B cell (primary cell): ENCODE measurements at regions not wholly inside any gene's neighbourhood (a gene's known extent, or its start where the extent isn't known, plus 50 kb on each side); places are given as distances from the start of the nearest gene placed in this dataset.

Source experiments
- ATAC-seq: fragments of 200-7000 bp; cut with Tn5 transposase; one replicate; pipeline ENCODE4 v1.10.0; 2021; ENCODE audit warnings: low read depth, mild to moderate bottlenecking, moderate number of reproducible peaks, moderate library complexity
- CTCF ChIA-PET: fragments of 350-600 bp; sonication (Branson Sonifier 250); formaldehyde crosslinking; loops from one replicate; lab custom pipeline; 2021; ENCODE audit warnings: antibody characterized with exemption, inconsistent platforms; lab: Charles Lee
- POLR2A ChIA-PET: fragments of 350-600 bp; sonication (Branson Sonifier 250); formaldehyde crosslinking; loops from one replicate; lab custom pipeline; 2021; ENCODE audit warnings: antibody characterized with exemption; lab: Charles Lee
- DNase-seq: peaks from one replicate; pipeline ENCODE4 v3.0.0; 2013
- H2AFZ ChIP-seq: 2 replicates; pipeline ENCODE4 v1.6.1; 2012; ENCODE audit warnings: mild to moderate bottlenecking, low read depth, low read length; ENCODE audit not compliant: insufficient read depth, poor library complexity, severe bottlenecking
- H3K27ac ChIP-seq, 2 donors: 1 replicate in 1 of 2; 2 replicates in 1 of 2; pipeline ENCODE4 v1.5.1; 2012 to 2013; ENCODE audit warnings: low read length in 2 of 2, mild to moderate bottlenecking in 2 of 2, moderate library complexity in 1 of 2
- H3K27me3 ChIP-seq, 4 experiments: fragments of 200-600 bp in 1 of 4; sonication (generic) in 1 of 4; replicated peaks in 1 of 4; 1 replicate in 2 of 4; 2 replicates in 2 of 4; pipeline versions ENCODE4 v1.6.1 to v1.7.0; 2013 to 2016; ENCODE audit warnings: low read length in 3 of 4, mild to moderate bottlenecking in 2 of 4, mixed read lengths in 1 of 4, moderate library complexity in 1 of 4; ENCODE audit not compliant: insufficient read depth in 4 of 4, control insufficient read depth in 3 of 4; ENCODE audit errors: control extremely low read depth in 1 of 4
- H3K36me3 ChIP-seq, 2 experiments: replicated peaks in 1 of 2; 1 replicate in 1 of 2; 2 replicates in 1 of 2; pipeline versions ENCODE4 v1.6.1 to v1.7.1; 2013; ENCODE audit warnings: low read length in 1 of 2; ENCODE audit not compliant: insufficient read depth in 2 of 2, control insufficient read depth in 1 of 2; ENCODE audit errors: control extremely low read depth in 1 of 2, extremely low read depth in 1 of 2
- H3K4me1 ChIP-seq, 2 donors: fragments of 200-600 bp in 1 of 2; sonication (generic) in 1 of 2; 1 replicate in 1 of 2; 2 replicates in 1 of 2; pipeline versions ENCODE4 v1.5.1 to v1.6.1; 2013 to 2017; ENCODE audit warnings: low read length in 2 of 2; ENCODE audit not compliant: control insufficient read depth in 2 of 2, insufficient read depth in 2 of 2
- H3K4me2 ChIP-seq: replicated peaks from 2 replicates; pipeline ENCODE3; 2012; ENCODE audit warnings: mild to moderate bottlenecking, low read depth, low read length; ENCODE audit not compliant: poor library complexity, severe bottlenecking
- H3K4me3 ChIP-seq, 5 experiments: fragments of 200-600 bp in 1 of 5; sonication (generic) in 1 of 5; 1 replicate in 3 of 5; 2 replicates in 2 of 5; pipeline versions ENCODE4 v1.5.1 to v1.7.0; 2011 to 2016; ENCODE audit warnings: low read length in 4 of 5, mild to moderate bottlenecking in 4 of 5, low read depth in 2 of 5, control low read depth in 1 of 5, moderate library complexity in 1 of 5; ENCODE audit not compliant: insufficient read depth in 1 of 5; ENCODE audit errors: control extremely low read depth in 1 of 5, extremely low read depth in 1 of 5
- H3K79me2 ChIP-seq: fragments of 200-600 bp; sonication (generic); one replicate; pipeline ENCODE4 v1.6.0; 2016; ENCODE audit warnings: low read length; ENCODE audit not compliant: control insufficient read depth, insufficient read depth
- H3K9ac ChIP-seq: fragments of 200-600 bp; sonication (generic); 2 replicates; pipeline ENCODE4 v1.6.1; 2017; ENCODE audit warnings: mild to moderate bottlenecking, low read length, moderate library complexity
- H3K9me3 ChIP-seq, 3 donors: one replicate each; pipeline versions ENCODE4 v1.6.1 to v1.7.1; 2013; ENCODE audit warnings: low read length in 2 of 3; ENCODE audit not compliant: control insufficient read depth in 2 of 3, insufficient read depth in 1 of 3; ENCODE audit errors: control extremely low read depth in 1 of 3
- H4K20me1 ChIP-seq: 2 replicates; pipeline ENCODE4 v1.6.0; 2012; ENCODE audit warnings: mild to moderate bottlenecking, low read length; ENCODE audit not compliant: insufficient read depth, control insufficient read depth, poor library complexity, severe bottlenecking
- H3K27ac Mint-ChIP-seq: one replicate; pipeline ENCODE4 v1.8.0; 2021; ENCODE audit warnings: mixed read lengths
- H3K27me3 Mint-ChIP-seq: one replicate; pipeline ENCODE4 v1.8.0; 2021; ENCODE audit warnings: mixed read lengths
- H3K4me1 Mint-ChIP-seq: one replicate; pipeline ENCODE4 v1.8.0; 2021; ENCODE audit warnings: mixed read lengths
- H3K4me3 Mint-ChIP-seq: one replicate; pipeline ENCODE4 v1.8.0; 2021; ENCODE audit warnings: mixed read lengths
- H3K9me3 Mint-ChIP-seq: one replicate; pipeline ENCODE4 v1.8.0; 2022; ENCODE audit warnings: mixed read lengths; ENCODE audit not compliant: insufficient read depth
- EZH2 ChIP-seq: IDR thresholded peaks from 2 replicates; pipeline ENCODE4 v1.6.1; 2012; ENCODE audit warnings: borderline replicate concordance, low read depth, mild to moderate bottlenecking, moderate library complexity, low read length; ENCODE audit not compliant: insufficient read depth, poor library complexity, severe bottlenecking
- WGBS: methylation state at CpG from one replicate; pipeline ENCODE4 v1.1.5; 2013; ENCODE audit warnings: missing lambda C conversion rate; ENCODE audit not compliant: insufficient coverage; 5-methylcytosine and 5-hydroxymethylcytosine counted together
- intact Hi-C: fragments of 100-400 bp; cut with micrococcal nuclease; formaldehyde crosslinking; loops from one replicate; pipeline ENCODE4 v1.10.0; 2022
- TF ChIP-seq, protein P1 (sequence below): fragments of 200-600 bp; IDR thresholded peaks from one replicate; pipeline ENCODE4 v1.8.0; 2022; ENCODE audit warnings: antibody characterized with exemption, mild to moderate bottlenecking

DNA sequence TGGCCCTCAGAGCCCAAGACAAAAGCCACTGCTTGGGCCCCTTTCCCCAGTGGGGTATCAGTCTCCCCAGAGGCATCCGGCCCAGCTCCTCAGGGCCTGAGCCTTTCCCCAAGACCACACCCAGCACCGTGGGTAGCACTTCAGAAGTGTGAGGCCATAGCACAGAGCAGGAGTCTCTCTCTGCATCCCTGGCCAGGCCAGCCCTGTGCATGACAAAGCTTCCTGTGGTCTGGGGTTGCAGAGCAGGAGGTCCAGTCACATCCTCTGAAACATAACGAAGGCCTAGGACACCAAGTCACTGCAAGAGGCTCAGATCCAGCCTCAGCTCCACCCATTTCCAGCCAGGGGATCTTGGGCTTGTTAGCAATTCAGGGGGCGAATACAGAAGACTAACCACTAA, 56.8 kb upstream of the ZNF423 start:
- Histone ChIP-seq H3K27me3 (no peaks in the 10 kb centered on the region), H3K79me2 (no peaks in the 10 kb centered on the region), H4K20me1 (no peaks in the 10 kb centered on the region), H2AFZ (no peak overlapping the region), H3K4me1 (no peaks in the 10 kb centered on the region), H3K9me3 (peaks cover 0 to 6% (median 0%) of the 10 kb centered on the region in 3 donors), H3K27ac (no peak overlapping the region), H3K9ac (no peak overlapping the region), H3K4me3 (no peak overlapping the region), H3K4me2 (no peak overlapping the region), H3K36me3 (no peaks in the 10 kb centered on the region)
- ChIA-PET POLR2A (no interaction called here), CTCF (interaction anchor here (1.1 kb wide), 1 partner anchor 10 kb away, joined by 3 read pairs; no protein-coding TSS in a partner anchor)
- DNase-seq (no peak), ATAC-seq (no peak)
- Mint-ChIP-seq H3K27ac (no peak overlapping the region), H3K4me3 (no peak overlapping the region), H3K27me3 (no peaks in the 10 kb centered on the region), H3K4me1 (no peaks in the 10 kb centered on the region), H3K9me3 (peaks cover 5% of the 10 kb centered on the region)
- WGBS = 78% methylated on average over 3 of the region's 4 CpGs
- intact Hi-C loops = no loop called here
- TF ChIP-seq EZH2 = no peak
- TF ChIP-seq, protein P1, sequence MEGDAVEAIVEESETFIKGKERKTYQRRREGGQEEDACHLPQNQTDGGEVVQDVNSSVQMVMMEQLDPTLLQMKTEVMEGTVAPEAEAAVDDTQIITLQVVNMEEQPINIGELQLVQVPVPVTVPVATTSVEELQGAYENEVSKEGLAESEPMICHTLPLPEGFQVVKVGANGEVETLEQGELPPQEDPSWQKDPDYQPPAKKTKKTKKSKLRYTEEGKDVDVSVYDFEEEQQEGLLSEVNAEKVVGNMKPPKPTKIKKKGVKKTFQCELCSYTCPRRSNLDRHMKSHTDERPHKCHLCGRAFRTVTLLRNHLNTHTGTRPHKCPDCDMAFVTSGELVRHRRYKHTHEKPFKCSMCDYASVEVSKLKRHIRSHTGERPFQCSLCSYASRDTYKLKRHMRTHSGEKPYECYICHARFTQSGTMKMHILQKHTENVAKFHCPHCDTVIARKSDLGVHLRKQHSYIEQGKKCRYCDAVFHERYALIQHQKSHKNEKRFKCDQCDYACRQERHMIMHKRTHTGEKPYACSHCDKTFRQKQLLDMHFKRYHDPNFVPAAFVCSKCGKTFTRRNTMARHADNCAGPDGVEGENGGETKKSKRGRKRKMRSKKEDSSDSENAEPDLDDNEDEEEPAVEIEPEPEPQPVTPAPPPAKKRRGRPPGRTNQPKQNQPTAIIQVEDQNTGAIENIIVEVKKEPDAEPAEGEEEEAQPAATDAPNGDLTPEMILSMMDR = no peak

DNA sequence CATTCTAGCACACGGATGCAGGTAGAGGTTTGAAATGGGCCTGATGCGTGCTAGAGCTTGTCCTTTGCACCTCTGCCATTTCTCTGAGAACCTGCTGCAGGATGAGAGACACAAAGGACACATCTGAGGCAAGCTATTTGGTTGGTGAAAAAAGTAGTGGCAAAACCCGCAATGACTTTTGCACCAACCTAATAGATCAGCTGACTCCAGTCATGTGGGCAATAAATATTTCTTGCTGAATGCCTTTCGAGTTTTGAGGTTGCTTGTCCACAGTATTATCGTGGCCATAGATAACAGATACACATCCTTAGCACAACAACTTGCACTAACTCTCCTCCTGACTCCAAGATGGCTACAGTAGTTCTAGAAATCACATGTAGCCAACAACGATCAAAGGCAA, 57.8 kb upstream of the ZNF423 start:
- ChIA-PET CTCF (no interaction called here), POLR2A (no interaction called here)
- H2AFZ ChIP-seq = no peak overlapping the region
- intact Hi-C loops = no loop called here
- no peak overlapping the region for H3K27ac ChIP-seq
- TF ChIP-seq, protein P1 = no peak
- no peak for TF ChIP-seq EZH2
- WGBS = 91% methylated on average over 5 of the region's 6 CpGs
- Mint-ChIP-seq H3K9me3 (peaks cover 5% of the 10 kb centered on the region), H3K4me1 (no peaks in the 10 kb centered on the region), H3K27me3 (no peaks in the 10 kb centered on the region), H3K27ac (no peak overlapping the region), H3K4me3 (no peak overlapping the region)
- H3K4me1 ChIP-seq = no peaks in the 10 kb centered on the region
- no peak overlapping the region for H3K4me3 ChIP-seq
- no peak overlapping the region for H3K9ac ChIP-seq
- H3K79me2 ChIP-seq = no peaks in the 10 kb centered on the region
- H4K20me1 ChIP-seq = no peaks in the 10 kb centered on the region
- no peak for ATAC-seq
- no peak for DNase-seq
- H3K4me2 ChIP-seq = no peak overlapping the region
- H3K9me3 ChIP-seq = peaks cover 0 to 6% (median 0%) of the 10 kb centered on the region in 3 donors
- no peaks in the 10 kb centered on the region for H3K36me3 ChIP-seq
- no peaks in the 10 kb centered on the region for H3K27me3 ChIP-seq
